ENCODE measurements at regions not wholly inside any gene's neighbourhood (a gene's known extent, or its start where the extent isn't known, plus 50 kb on each side); places are given as distances from the start of the nearest gene placed in this dataset.

GRCh38 chr7:18419456-18419855 lies 76.1 kb upstream of the HDAC9 start:
- intact Hi-C loops (cut with DNase I), result no loop called here
- DNase-seq (ENCODE audit: low spot score), result no peak

GRCh38 chr7:18420108-18420507 lies 75.4 kb upstream of the HDAC9 start:
- no peak for DNase-seq (ENCODE audit: low spot score)
- intact Hi-C loops (cut with DNase I), result no loop called here

- DNase-seq (ENCODE audit: low spot score), result no peak
- intact Hi-C loops (cut with DNase I), result no loop called here
Observed at GRCh38 chr7:18420748-18421147, 74.8 kb upstream of the HDAC9 start.

GRCh38 chr7:18421297-18422002 lies 74.1 kb upstream of the HDAC9 start:
- intact Hi-C loops (cut with DNase I), result no loop called here
- DNase-seq (ENCODE audit: low spot score), result no peak

GRCh38 chr7:18425227-18425626 lies 70.3 kb upstream of the HDAC9 start:
- DNase-seq (ENCODE audit: low spot score), result no peak
- intact Hi-C loops (cut with DNase I), result no loop called here

- intact Hi-C loops (cut with DNase I), result no loop called here
- no peak for DNase-seq (ENCODE audit: low spot score)
Observed at GRCh38 chr7:18425838-18426445, 69.6 kb upstream of the HDAC9 start.

GRCh38 chr7:18426564-18427226 lies 68.9 kb upstream of the HDAC9 start:
- no peak for DNase-seq (ENCODE audit: low spot score)
- intact Hi-C loops (cut with DNase I), result no loop called here

GRCh38 chr7:18429547-18429946 lies 66.0 kb upstream of the HDAC9 start:
- intact Hi-C loops (cut with DNase I), result no loop called here
- no peak for DNase-seq (ENCODE audit: low spot score)

- intact Hi-C loops (cut with DNase I), result no loop called here
- no peak for DNase-seq (ENCODE audit: low spot score)
Observed at GRCh38 chr7:18430810-18431209, 64.7 kb upstream of the HDAC9 start.

GRCh38 chr7:18434171-18434570 lies 61.4 kb upstream of the HDAC9 start:
- intact Hi-C loops (cut with DNase I), result no loop called here

GRCh38 chr7:18437101-18437500 lies 58.4 kb upstream of the HDAC9 start:
- no peak for DNase-seq (ENCODE audit: low spot score)
- intact Hi-C loops (cut with DNase I), result no loop called here

More at GRCh38 chr7:18434171-18434570, 61.4 kb upstream of the HDAC9 start:
- DNase-seq (ENCODE audit: low spot score), result no peak

GRCh38 chr7:18440934-18441333 lies 54.6 kb upstream of the HDAC9 start:
- intact Hi-C loops (cut with DNase I), result no loop called here
- no peak for DNase-seq (ENCODE audit: low spot score)

GRCh38 chr7:18444826-18445225 lies 50.7 kb upstream of the HDAC9 start:
- no peak for DNase-seq (ENCODE audit: low spot score)
- intact Hi-C loops (cut with DNase I), result no loop called here

- intact Hi-C loops (cut with DNase I), result no loop called here
- DNase-seq (ENCODE audit: low spot score), result no peak
Observed at GRCh38 chr7:18445483-18445882, 50.1 kb upstream of the HDAC9 start.

Small RNAs in the stretch of these regions (microRNA-seq; reads per million reads assigned to microRNA genes)
- gene MIR1302-6 (ENCODE audit: borderline microRNAs expressed in 2 of 2), result 0 reads per million in 2 donors

Measured in posterior vena cava (tissue), 2 donors.